ENCODE measurements at regions not wholly inside any gene's neighbourhood (a gene's known extent, or its start where the extent isn't known, plus 50 kb on each side); places are given as distances from the start of the nearest gene placed in this dataset.

DNA sequence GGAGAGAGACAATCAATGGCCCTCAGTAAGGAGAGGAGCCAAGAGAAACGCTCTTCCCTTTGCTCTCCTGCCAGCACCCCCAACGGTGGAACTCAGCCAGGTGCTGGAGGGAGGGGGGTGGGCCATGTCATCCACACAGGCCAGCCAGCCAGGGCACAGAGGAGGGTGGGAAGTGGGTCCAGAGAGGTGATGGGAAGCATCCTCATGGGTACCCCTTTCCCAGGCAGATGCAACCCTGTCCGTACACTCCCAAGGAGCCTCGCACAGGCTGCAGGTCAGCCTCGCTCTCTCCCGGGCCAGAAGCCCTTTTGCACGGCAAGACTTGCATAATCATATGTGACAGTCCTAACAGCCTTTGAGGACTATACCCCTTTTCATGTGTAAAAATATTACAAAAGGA lies 142.0 kb upstream of the NAMPT start:
- TF ChIP-seq, protein P1, sequence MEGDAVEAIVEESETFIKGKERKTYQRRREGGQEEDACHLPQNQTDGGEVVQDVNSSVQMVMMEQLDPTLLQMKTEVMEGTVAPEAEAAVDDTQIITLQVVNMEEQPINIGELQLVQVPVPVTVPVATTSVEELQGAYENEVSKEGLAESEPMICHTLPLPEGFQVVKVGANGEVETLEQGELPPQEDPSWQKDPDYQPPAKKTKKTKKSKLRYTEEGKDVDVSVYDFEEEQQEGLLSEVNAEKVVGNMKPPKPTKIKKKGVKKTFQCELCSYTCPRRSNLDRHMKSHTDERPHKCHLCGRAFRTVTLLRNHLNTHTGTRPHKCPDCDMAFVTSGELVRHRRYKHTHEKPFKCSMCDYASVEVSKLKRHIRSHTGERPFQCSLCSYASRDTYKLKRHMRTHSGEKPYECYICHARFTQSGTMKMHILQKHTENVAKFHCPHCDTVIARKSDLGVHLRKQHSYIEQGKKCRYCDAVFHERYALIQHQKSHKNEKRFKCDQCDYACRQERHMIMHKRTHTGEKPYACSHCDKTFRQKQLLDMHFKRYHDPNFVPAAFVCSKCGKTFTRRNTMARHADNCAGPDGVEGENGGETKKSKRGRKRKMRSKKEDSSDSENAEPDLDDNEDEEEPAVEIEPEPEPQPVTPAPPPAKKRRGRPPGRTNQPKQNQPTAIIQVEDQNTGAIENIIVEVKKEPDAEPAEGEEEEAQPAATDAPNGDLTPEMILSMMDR (IDR thresholded peaks at IDR 0.05): no peak
- no peak for TF ChIP-seq POLR2A (IDR thresholded peaks at IDR 0.05)
- no peak for TF ChIP-seq POLR2AphosphoS5 (IDR thresholded peaks at IDR 0.05)
- TF ChIP-seq EP300 (IDR thresholded peaks at IDR 0.05): no peak
